Neural cell (in vitro differentiated cells): ENCODE measurements at regions not wholly inside any gene's neighbourhood (a gene's known extent, or its start where the extent isn't known, plus 50 kb on each side); places are given as distances from the start of the nearest gene placed in this dataset.

Source experiments
- CTCF ChIP-seq: fragments of 450-650 bp; IDR thresholded peaks from 2 replicates; pipeline ENCODE4 v1.5.1; 2014; ENCODE audit warnings: antibody characterized with exemption, mild to moderate bottlenecking, moderate library complexity; ENCODE audit not compliant: poor library complexity, severe bottlenecking
- EP300 ChIP-seq: fragments of 450-650 bp; conservative IDR thresholded peaks from 2 replicates; pipeline ENCODE4 v1.6.1; 2014; ENCODE audit warnings: antibody characterized with exemption, mild to moderate bottlenecking, moderate library complexity; ENCODE audit not compliant: poor library complexity, severe bottlenecking
- EZH2 ChIP-seq: fragments of 200-600, 300-800 bp; shearing (Covaris generic), sonication (generic); IDR thresholded peaks from 2 replicates; pipeline ENCODE4 v1.6.1; 2014; ENCODE audit warnings: antibody characterized with exemption, low read length, borderline replicate concordance, mild to moderate bottlenecking; ENCODE audit not compliant: insufficient read depth, poor library complexity, severe bottlenecking
- POLR2AphosphoS5 ChIP-seq: IDR thresholded peaks from 2 replicates; pipeline ENCODE4 v1.6.1; 2012
- REST ChIP-seq: IDR thresholded peaks from 2 replicates; pipeline ENCODE4 v1.6.1; 2012; ENCODE audit warnings: borderline replicate concordance

GRCh38 chr2:193276988-193277387 is 1082.3 kb upstream of the TMEFF2 start:
- TF ChIP-seq CTCF (no peak), POLR2AphosphoS5 (no peak), REST (no peak), EP300 (no peak), EZH2 (no peak)
